NCI-H2196 treated with DMSO at 0.1 percent for 48 hours (cell line): ENCODE measurements at regions not wholly inside any gene's neighbourhood (a gene's known extent, or its start where the extent isn't known, plus 50 kb on each side); places are given as distances from the start of the nearest gene placed in this dataset.
"Not testable (repeated sequence)": the region's sequence is repeated elsewhere in the genome, so short reads cannot be mapped to it uniquely, and the experiment has no call there.

Experiments used
- DNase-seq: peaks from one replicate; lab custom pipeline; 2025; ENCODE audit not compliant: unreplicated experiment; lab: John Stamatoyannopoulos, UW

DNA sequence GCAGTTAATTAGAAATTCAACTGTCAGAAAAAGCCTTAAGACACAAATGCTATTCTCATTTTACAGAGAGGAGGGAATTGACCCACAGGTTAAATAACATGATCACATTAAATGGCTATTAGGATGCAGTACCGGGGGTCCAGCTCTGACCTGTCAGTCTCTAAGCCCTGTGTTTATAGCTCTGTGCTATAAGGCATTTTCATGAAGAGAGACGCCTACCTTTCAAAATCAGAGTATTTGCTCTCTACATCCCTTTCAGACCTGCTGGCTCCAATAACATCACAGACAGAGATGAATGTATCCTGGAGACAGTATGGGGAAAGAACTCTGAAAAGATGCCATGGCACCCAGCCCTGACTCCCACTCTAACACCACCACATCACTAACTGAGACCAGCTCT lies 189.9 kb upstream of the PRSS58 start:
- no peak for DNase-seq

DNA sequence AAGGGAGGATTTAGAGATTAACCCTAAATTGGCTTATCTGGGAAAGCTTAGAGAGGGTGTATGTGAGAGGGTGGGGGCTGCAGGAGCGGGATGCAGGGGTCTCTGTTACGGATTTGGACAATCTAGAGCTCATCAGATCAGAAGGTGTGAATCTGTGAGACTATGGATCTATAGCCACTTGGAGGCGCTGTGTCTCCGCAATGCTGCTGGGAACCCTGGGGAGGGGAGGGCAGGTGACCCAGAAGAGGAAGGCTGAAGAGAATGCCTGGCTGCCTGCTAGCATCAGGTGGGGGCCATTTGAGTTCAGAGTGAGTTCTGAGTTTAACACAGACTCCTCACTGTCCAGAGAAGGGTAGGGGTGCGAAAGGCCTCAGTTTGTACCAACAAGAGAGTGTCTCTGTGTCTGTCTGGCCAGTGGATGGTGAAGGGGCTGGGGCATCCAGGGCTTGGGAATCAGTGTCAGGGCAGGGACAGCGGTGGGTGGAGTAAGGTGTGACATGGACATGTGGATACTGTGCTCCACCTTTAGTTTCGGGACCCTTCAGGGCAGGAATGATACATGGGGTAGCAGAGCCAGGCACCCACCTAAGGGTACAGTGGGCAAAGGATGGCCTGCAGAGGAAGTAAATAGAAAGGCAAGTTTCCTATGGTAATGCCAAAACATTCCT lies 187.3 kb upstream of the PRSS58 start:
- DNase-seq, result no peak

DNA sequence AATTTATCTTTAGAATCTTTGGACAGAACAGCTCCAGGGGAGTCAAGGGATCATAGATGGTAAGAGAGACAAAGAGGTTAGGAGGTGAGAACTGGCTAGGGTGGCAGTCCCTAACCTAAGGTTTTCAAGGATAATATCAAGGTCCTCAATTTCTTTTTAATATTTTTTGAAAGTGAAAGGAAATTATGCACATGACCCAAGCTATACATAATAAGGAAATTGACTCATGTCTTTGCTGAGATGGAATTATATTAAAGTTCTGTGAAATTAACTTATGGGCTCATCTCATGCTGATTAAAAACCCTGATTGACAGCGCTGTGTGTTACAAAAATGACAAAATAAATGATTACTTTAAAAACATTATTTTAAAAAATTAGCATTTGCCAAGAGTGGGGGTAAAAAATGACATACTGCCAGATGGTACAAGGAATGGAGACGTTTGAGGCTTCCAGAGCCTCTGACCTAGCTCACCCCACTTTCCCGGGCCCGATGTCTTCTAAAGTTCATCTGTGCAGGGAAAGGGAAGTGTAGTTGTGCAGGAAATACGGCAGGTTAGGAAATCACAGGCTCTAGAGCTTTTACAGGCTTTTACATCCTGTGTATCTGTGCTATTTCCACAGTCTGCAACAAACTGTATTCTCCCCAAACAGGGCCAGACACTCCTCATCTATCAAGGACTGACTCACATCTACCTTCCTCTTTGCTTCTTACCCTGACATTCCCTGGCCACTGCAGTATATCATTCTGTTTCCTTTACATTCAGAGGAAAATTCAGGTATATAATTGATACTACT lies 185.6 kb upstream of the PRSS58 start:
- no peak for DNase-seq

DNA sequence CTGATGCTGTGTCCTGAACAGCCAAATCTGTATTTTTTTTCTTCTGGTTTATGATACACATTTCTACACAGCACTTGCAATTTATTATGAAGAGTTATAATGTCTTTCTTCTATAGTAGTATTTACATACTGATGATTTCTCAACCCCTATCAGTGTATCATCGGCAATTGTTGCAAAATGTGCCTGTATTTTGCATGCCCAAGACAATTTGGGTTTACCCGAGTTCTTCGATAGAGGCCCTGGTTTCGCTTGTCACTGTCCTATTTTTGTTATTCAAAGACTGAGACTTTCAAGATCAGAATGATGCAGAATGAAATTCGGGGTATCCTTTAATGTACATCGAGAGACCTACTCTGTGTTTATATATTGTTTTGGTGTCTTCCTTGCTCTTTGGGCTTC lies 184.5 kb upstream of the PRSS58 start:
- no peak for DNase-seq

DNA sequence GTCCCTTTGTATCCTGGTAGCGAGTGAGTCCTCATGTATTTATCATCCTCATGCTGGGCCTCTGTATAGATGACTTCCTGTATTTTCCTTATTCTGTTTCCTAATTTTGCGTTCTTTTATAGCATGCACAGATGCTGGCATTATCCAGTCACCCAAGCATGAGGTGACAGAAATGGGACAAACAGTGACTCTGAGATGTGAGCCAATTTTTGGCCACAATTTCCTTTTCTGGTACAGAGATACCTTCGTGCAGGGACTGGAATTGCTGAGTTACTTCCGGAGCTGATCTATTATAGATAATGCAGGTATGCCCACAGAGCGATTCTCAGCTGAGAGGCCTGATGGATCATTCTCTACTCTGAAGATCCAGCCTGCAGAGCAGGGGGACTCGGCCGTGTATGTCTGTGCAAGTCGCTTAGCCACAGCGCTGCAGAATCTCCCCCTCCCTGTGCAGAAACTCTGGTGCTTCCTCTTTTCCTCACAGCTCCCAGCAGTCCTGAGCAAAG lies 183.1 kb upstream of the PRSS58 start:
- DNase-seq, result no peak

DNA sequence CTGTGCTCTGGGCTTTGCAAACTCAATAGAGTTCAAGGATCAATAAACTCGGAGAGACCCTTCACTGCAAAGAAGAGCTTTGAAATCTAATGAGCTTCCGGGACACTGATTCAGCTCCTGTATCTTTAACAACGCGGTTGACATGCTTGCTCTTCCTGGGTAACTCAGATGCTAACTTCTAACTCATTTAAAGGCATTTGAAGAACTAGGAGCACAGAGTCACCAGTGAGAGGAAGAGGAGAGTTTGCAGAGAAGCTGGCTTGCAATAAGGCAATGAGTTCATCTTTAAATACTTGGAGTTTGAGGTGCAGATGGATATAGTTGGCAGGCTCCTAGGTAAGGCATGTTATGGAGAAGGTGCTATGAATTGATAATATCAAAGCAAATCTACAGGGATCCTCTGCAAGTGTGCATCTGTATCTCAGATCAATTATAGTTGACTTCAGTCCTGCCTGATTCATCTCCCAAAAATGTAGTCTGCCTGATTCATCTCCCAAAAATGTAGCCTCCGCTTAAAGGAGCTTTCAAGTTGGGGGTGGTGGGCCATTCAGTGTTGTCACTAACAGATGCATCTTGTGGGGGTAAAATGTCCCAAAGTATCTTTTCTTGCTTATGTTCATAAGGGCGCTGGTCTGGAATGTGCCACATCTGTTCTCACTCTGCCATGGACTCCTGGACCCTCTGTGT lies 182.5 kb upstream of the PRSS58 start:
- DNase-seq, result no peak

DNA sequence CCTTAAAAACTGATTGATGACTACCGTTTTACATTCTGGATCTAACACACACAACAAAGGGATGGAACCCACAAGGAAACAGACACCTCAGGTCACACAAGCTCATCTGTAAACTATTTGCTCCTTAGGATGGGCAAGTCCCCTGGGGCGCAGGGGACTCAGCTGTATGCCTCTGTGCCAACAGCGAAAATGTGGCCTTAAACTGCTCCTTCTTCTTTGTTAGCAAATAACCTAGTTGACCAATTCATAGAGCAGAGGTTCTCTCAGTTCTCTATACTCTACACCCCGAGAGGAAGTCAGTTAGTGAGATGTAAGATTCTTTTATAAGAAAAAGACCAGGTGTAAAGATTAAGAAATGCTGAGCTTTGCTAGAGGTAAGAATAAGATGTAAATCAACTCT lies 181.9 kb upstream of the PRSS58 start:
- no peak for DNase-seq

DNA sequence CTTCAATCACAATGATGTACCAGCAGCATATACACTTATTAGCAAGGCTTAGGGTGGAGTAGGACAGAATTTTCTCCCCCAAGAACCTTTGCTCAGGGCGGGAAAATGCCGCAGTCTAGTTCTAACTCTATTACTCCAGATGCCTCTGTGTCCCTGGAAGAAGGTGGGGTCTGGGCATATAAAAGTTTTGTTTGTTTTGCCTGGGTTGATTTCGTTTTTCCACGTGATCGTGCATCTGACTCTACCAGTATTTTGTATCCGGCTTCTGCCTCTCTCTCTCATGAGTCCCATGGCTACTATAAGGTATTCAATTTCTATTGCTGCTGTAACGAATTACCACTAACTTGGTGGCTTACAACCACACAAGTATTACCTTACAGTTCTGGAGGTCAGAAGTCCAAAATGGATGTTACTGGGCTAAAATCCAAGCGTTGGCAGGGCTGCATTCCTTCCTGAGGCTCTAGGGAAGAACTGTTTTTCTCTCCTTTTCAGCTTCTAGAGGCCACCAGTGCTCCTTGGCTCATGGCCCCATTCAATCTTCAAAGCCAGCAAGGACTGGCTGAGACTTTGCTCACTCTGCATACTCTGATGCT lies 181.2 kb upstream of the PRSS58 start:
- DNase-seq, result no peak

DNA sequence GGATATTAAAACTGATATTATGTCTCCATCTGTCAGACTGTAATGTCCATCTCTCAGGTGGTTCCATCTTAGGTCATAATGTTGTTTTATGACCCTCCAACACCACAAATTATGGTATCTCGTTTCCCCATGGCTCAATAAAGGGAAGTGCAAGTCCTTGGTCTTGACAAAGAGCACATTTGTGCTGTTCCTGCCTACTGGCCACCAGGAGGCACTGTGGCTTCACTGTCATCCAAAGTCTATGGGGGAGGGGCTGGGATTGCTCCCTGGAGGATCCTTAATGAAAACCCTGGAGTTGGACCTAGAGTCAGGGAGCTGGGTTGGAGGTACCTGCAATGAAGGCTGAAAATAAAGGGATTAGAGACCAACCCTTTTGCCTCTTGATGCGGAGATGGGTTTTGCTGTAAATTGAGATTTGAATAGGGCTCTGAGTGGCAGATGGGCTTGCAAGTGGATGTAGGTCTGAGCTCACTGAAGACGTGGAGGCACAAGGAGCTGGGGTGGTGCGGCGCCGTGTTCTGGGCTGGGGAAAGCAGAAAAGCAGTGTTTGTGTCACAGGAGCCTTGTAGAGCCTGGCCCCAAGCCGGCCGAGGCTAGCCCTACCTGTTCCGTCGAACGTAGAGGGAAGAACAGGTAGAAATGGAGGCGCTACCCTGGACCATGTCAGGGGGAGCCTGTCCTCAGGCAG lies 180.5 kb upstream of the PRSS58 start:
- DNase-seq, result no peak

DNA sequence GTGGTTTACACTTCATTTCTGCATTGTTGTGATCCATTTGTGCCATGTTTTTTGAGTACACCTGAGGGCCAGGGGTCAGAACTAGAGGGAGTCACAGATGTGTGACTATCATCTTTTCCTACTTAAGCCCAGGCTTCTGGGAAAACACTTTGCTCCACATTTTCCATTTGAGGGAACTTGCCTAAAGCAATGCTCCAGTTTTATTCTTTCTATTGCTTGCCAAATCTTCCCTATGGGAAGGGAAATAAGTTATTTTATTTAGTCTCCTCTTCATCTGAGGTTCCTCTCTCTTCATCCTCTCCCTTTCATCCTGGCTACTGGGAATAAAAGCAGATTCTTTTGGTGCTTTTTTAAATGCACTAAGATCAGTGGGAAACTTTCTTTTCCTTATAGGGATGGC lies 179.9 kb upstream of the PRSS58 start:
- no peak for DNase-seq

DNA sequence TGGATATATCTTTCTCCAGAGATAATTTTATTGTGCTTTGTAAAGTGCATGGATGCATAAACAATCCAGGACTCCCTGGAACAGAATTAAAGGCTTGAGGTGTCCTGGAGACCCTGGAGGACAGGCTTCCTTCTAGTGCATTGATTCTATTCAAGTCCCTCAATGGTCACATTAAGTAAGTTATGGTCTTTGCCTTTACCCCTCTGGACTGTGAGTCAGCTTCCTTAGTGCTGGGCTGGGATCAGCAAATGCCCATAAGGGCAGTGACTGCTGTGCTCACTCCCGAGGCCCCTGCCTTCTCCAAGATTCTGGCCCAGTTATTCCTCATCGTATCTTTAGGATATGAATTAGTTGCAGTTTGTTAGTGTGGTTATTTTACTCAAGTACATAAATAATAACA lies 178.7 kb upstream of the PRSS58 start:
- no peak for DNase-seq

DNA sequence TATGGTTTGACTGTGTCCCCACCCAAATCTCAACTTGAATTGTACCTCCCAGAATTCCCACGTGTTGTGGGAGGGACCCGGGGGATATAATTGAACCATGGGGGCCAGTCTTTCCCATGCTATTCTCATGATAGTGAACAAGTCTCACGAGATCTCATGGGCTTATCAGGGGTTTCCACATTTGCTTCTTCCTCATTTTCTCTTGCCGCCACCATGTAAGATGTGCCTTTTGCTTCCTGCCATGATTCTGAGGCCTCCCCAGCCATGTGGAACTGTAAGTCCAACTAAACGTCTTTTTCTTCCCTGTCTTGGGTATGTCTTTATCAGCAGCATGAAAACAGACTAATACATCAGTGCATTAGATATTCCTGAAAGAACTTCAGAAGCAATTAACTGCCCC lies 177.7 kb upstream of the PRSS58 start:
- DNase-seq, result not testable (repeated sequence)

DNA sequence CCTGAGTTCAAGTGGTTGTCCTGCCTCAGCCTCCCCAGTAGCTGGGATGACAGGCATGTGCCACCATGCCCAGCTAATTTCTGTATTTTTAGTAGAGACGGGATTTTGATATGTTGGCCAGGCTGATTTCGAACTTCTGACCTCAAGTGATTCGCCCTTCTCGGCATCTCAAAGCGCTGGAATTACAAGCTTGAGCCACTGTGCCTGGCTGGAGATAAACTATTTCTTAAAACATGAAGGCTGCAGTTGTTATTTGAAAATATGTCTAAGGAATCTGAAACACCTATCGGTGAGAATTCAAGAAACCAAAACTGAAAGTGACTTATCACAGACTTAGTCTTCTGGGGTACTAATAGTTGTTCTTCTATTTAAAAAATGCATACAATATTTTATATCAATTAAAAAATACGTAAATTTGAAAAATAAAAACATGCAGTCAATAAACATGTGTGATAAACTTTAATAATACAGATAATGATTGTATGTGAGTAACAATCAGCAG lies 176.9 kb upstream of the PRSS58 start:
- DNase-seq, result no peak

DNA sequence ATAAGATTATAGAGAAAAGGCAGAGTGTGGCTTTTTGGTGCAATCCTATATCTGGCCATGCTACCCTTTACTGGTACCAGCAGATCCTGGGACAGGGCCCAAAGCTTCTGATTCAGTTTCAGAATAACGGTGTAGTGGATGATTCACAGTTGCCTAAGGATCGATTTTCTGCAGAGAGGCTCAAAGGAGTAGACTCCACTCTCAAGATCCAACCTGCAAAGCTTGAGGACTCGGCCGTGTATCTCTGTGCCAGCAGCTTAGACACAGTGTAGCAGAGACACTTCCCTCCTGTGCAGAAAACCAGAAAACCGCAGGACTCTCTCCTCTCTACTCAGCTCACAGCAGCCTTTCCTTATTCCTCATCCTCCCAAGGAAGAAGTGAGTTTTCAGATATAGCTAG lies 176.3 kb upstream of the PRSS58 start:
- not testable (repeated sequence) for DNase-seq

DNA sequence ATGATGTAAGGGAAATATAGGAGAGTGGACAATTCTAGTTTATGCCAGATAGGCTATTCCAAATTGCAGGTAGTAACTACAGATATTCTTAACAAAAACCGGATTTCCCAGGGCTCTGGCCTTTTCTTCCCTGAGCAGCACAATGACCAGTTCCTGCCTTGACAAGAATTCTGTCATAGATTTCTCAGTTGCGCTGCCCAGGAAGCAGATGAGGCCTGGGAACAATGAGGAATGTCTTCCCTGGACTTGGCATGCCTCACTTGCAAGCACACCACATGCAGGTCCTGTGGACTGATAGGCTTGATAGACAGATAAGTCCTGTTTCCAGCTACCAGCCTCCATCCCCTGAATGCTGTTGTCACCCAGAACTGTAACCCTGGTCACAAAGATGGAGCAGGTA lies 174.5 kb upstream of the PRSS58 start:
- no peak for DNase-seq

DNA sequence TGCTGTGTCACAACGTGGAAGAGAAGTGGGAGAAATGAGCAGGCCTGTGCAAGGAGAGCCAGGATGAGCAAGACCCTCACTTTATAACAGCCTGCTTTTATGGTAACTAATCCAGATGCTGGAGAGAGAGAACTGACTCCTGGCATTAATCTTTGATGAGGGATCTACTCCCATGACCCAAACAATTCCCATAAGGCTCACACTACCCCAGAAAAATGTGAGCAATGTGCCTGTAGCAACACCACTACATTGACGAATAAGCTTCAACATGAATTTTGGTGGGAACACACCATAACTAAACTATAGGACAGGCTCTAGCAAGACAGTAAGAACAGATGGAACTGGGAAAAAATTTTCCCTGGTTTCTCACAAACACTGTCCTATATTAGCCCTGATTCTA lies 173.6 kb upstream of the PRSS58 start:
- no peak for DNase-seq

DNA sequence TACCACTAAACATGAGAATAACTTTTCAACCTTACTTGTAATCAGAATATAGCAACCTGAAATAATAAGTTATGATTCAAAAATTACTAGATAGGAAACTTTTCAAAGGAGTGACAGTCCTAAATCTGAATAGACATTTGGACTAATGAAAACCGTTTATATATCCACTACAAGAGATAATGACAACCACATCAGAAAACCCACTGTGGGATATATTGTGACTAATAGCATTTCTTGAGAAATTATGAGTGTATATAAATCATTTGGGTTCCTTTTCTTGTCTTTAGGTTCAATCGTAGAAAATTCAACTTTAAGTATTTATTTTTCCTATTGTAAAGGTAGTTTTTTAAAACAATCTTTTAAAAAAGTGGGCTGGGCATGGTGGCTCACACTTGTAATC lies 170.2 kb upstream of the PRSS58 start:
- DNase-seq, result no peak

DNA sequence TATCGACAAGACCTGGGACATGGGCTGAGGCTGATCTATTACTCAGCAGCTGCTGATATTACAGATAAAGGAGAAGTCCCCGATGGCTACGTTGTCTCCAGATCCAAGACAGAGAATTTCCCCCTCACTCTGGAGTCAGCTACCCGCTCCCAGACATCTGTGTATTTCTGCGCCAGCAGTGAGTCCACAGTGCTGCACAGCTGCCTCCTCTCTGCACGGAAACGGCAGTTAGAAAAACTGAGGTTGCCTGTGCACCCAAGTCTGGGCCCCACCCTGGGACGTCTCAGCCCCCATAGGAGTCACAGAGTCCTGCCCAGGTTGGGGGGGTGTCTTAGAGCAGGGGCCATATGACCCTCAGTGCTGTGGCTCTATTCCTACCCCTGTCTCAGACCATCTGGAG lies 167.4 kb upstream of the PRSS58 start:
- no peak for DNase-seq

DNA sequence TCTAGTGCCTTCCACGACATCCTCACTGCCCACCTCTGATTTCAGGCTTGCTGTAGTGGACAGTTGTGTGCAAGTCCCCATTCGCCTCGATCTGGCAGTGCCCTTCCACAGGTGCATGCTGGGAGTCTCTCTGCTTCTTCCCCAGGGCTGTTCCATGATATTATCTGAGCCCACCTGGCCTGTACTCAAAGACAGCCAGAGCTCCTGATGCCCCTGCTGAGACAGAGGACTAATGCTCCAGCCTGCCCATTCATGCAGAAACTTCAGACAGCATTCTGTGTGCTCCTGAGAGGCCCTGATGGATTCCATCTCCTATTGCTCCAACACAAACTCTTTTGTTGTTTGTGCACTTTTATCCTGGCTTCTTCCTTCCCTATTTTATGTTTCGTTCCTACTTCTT lies 164.8 kb upstream of the PRSS58 start:
- DNase-seq, result no peak

DNA sequence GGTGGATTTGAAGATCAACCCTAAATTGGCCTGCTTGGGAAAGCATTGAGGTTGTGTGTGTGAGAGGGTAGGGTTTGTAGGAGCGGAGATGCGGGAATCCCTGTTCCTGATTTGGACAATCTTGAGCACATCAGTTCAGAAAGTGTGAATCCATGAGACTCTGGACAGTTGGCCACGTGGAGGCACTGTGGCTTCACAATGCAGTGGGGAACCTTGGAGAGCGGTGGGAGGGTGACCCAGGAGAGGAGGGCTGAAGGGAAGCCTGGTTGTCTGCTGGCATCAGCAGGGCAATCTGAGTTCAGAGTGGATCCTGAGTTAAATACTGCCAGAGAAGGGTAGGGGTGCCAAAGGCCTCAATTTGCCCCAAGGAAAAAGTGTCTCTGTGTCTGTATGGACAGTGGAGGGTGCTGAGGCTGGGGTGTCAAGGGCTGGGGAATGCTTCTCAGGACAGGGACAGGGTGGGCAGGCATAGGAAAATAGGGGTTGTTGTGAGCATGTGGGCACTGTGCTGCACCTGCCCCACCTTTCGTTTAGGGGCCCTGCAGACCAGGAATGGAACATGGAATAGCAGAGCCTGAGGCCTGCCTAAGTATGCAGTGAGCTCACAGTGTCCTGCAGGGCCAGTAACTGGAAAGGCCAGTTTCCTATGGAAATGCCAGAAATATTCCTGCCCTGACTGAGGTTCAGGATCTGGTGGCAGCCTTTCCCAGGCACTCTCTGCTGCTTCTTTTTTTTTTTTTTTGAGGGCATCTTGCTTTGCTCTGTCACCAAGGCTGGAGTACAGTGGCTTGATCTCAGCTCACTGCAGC lies 162.9 kb upstream of the PRSS58 start:
- DNase-seq, result no peak
